Body of pancreas (tissue), 4 donors: ENCODE measurements at regions not wholly inside any gene's neighbourhood (a gene's known extent, or its start where the extent isn't known, plus 50 kb on each side); places are given as distances from the start of the nearest gene placed in this dataset.

Experiments used
- POLR2A ChIP-seq, 3 donors: fragments of 450-650 bp; IDR thresholded peaks; one replicate each; pipeline ENCODE4 v1.6.1; 2016; ENCODE audit warnings: antibody characterized with exemption in 3 of 3, mild to moderate bottlenecking in 2 of 3
- TF ChIP-seq, protein P1 (sequence below), 7 experiments: fragments of 450-650 bp in 4 of 7; fragments of 200-600 bp in 3 of 7; sonication (generic) in 3 of 7; IDR thresholded peaks; one replicate each; pipeline ENCODE4 v1.5.1; 2016 to 2019; ENCODE audit warnings: antibody characterized with exemption in 7 of 7

DNA sequence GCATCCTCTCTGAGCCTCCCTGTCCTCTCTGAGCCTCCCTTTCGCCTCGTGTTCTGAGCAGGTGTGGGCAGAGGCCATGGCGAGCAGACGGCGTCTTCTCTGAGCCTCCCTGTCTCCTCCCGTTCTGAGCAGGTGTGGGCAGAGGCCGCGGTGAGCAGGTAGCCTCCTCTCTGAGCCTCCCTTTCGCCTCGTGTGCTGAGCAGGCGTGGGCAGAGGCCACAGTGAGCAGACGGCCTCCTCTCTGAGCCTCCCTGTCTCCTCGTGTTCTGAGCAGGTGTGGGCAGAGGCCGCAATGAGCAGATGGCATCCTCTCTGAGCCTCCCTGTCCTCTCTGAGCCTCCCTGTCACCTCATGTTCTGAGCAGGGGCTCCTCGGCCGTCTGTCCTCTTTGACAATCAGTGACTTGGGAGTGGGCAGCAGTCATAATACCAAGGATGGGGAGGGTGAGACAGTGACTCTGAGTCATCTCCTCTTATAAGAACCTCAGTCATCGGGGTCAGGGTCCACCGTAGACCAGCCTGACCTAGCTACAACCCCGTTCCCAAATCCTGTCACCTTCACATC is 395.1 kb upstream of the SALL3 start:
- TF ChIP-seq, protein P1, sequence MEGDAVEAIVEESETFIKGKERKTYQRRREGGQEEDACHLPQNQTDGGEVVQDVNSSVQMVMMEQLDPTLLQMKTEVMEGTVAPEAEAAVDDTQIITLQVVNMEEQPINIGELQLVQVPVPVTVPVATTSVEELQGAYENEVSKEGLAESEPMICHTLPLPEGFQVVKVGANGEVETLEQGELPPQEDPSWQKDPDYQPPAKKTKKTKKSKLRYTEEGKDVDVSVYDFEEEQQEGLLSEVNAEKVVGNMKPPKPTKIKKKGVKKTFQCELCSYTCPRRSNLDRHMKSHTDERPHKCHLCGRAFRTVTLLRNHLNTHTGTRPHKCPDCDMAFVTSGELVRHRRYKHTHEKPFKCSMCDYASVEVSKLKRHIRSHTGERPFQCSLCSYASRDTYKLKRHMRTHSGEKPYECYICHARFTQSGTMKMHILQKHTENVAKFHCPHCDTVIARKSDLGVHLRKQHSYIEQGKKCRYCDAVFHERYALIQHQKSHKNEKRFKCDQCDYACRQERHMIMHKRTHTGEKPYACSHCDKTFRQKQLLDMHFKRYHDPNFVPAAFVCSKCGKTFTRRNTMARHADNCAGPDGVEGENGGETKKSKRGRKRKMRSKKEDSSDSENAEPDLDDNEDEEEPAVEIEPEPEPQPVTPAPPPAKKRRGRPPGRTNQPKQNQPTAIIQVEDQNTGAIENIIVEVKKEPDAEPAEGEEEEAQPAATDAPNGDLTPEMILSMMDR (IDR thresholded peaks at IDR 0.05): no peak
- no peak for TF ChIP-seq POLR2A (IDR thresholded peaks at IDR 0.05)
